Kidney (tissue), 13 donors: ENCODE measurements at regions not wholly inside any gene's neighbourhood (a gene's known extent, or its start where the extent isn't known, plus 50 kb on each side); places are given as distances from the start of the nearest gene placed in this dataset.

ENCODE experiments used
- DNase-seq, 5 donors: peaks; one replicate each; pipeline ENCODE4 v3.0.0-alpha.2; 2013 to 2020
- FAIRE-seq: peaks from 2 replicates; lab custom pipeline; 2012; peaks lifted over from hg19 to GRCh38; lab: Jason Lieb, UNC
- H3K27ac ChIP-seq, 2 donors: one replicate each; pipeline ENCODE4 v1.7.0; 2013; ENCODE audit warnings: low read depth in 2 of 2, low read length in 2 of 2, inconsistent platforms in 1 of 2
- H3K27me3 ChIP-seq: one replicate; pipeline ENCODE4 v1.7.1; 2013; ENCODE audit warnings: low read length, inconsistent platforms; ENCODE audit not compliant: control insufficient read depth, insufficient read depth
- H3K36me3 ChIP-seq, 3 donors: one replicate each; pipeline versions ENCODE4 v1.7.0 to v1.7.1; 2013; ENCODE audit warnings: low read length in 3 of 3, control low read depth in 1 of 3, inconsistent platforms in 1 of 3; ENCODE audit not compliant: insufficient read depth in 3 of 3, control insufficient read depth in 2 of 3
- H3K4me1 ChIP-seq, 3 donors: one replicate each; pipeline versions ENCODE4 v1.7.0 to v1.7.1; 2013; ENCODE audit warnings: low read length in 3 of 3, inconsistent platforms in 1 of 3, low read depth in 1 of 3; ENCODE audit not compliant: control insufficient read depth in 2 of 3, insufficient read depth in 2 of 3
- H3K4me3 ChIP-seq, 3 donors: one replicate each; pipeline versions ENCODE4 v1.7.0 to v1.8.1; 2013; ENCODE audit warnings: low read length in 3 of 3, control low read depth in 1 of 3, inconsistent platforms in 1 of 3
- H3K9ac ChIP-seq, 3 donors: one replicate each; pipeline versions ENCODE4 v1.7.0 to v1.7.1; 2013; ENCODE audit warnings: low read length in 3 of 3, control low read depth in 1 of 3, inconsistent platforms in 1 of 3
- H3K9me3 ChIP-seq, 3 donors: one replicate each; pipeline versions ENCODE4 v1.7.0 to v1.7.1; 2013; ENCODE audit warnings: low read length in 3 of 3, control low read depth in 1 of 3, inconsistent platforms in 1 of 3; ENCODE audit not compliant: control insufficient read depth in 2 of 3, insufficient read depth in 1 of 3
- intact Hi-C: fragments of 100-400 bp; cut with DNase I; formaldehyde crosslinking; loops from one replicate; pipeline ENCODE4 v1.11.1; 2022
- TF ChIP-seq, protein P1 (sequence below): IDR thresholded peaks from 3 replicates; pipeline ENCODE4 v1.5.1; 2012; ENCODE audit warnings: mild to moderate bottlenecking, moderate library complexity, borderline replicate concordance; ENCODE audit not compliant: insufficient read depth; ENCODE audit errors: extremely low read depth
- donor health status: control.
- donor health status: control.
- donor health status: control.
- donor health status: control.
- donor health status: control.
- donor health status: DM: yes; HTN: yes; CAD: no.
- donor health status: Normal renal cell carcinoma (clear cell type).

DNA sequence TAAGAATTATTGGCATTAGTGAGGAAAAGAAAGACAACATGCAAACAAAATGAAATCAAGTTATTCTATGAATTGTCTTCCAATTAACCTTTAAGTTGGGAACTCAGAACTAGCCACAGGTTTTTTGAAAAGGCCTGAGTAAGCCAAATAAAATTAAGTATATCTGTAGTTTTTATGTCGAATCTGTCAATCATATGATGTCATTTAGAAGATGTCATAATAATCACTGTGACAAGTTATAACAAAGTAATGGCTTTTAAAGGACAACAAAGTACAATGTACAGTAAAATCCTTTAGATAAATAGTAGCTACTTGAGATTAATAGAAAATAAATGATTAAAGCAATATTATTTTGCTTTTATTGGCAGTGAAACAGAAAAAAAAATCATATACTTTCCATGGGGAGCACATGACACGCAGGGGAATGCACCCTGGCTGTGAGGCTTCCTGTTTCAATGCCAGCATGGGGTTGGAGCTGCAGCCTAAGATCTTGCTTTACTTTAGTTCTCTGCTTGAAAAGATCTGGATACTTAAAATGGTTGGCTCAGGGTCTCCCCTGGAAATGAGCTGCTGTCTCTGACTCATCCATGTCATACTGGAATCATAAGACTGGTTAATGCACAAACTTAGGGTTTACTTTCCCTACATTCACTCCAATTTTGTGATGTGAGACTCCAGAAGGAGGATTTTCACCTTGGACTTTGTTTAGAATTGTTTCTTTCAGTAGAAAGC is 284.3 kb downstream of the TAF11L14 start:
- TF ChIP-seq, protein P1, sequence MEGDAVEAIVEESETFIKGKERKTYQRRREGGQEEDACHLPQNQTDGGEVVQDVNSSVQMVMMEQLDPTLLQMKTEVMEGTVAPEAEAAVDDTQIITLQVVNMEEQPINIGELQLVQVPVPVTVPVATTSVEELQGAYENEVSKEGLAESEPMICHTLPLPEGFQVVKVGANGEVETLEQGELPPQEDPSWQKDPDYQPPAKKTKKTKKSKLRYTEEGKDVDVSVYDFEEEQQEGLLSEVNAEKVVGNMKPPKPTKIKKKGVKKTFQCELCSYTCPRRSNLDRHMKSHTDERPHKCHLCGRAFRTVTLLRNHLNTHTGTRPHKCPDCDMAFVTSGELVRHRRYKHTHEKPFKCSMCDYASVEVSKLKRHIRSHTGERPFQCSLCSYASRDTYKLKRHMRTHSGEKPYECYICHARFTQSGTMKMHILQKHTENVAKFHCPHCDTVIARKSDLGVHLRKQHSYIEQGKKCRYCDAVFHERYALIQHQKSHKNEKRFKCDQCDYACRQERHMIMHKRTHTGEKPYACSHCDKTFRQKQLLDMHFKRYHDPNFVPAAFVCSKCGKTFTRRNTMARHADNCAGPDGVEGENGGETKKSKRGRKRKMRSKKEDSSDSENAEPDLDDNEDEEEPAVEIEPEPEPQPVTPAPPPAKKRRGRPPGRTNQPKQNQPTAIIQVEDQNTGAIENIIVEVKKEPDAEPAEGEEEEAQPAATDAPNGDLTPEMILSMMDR = no peak
- Histone ChIP-seq H3K4me1 (no peaks in the 10 kb centered on the region), H3K9ac (no peak overlapping the region), H3K27me3 (no peaks in the 10 kb centered on the region), H3K9me3 (no peaks in the 10 kb centered on the region), H3K36me3 (no peaks in the 10 kb centered on the region), H3K27ac (no peak overlapping the region), H3K4me3 (no peak overlapping the region)
- no peak for DNase-seq
- intact Hi-C loops = no loop called here
- FAIRE-seq = no peak

DNA sequence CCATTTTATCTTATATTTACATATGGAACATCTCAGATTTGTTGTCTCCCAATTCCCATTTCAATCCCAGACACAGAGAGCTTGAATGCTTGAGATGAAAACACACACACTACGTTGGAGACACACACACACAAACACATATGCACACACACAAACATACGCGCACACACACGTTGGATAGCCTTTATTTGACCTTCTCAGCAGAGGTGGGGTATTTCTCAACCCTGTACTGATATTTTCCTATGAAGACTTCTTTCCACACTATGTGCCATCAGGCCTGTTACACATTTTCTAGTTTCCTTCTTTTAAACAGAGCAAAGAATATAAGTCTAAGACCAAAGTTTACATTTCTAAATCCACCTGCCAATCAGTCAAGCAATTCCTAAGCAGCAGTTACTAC is 291.0 kb downstream of the TAF11L14 start:
- H3K9me3 ChIP-seq = no peaks in the 10 kb centered on the region
- H3K27me3 ChIP-seq = no peaks in the 10 kb centered on the region
- no peak for FAIRE-seq
- no peak overlapping the region for H3K9ac ChIP-seq
- no peak overlapping the region for H3K4me3 ChIP-seq
- intact Hi-C loops = no loop called here
- no peak for DNase-seq
- TF ChIP-seq, protein P1 = no peak
- no peaks in the 10 kb centered on the region for H3K4me1 ChIP-seq
- no peaks in the 10 kb centered on the region for H3K36me3 ChIP-seq
- H3K27ac ChIP-seq = no peak overlapping the region

DNA sequence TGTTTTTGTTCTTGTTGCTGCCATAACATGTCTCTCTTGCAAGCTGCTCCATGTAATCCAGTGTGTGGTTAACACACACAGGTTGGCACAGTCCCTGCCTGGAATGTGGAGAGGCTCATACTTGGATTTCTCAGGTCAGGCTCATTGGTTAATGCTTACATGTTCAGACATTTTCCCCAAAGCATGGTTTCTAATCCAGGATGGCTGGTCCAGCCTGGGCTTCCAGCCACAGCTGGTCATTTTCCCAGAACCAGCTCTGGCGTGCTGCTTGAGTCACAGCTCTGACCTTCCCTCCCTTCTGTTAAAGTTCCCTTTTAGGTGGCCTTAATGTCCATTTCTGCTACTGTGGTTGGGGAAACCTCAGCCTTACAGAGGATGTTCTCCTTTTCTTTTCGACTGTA is 294.3 kb downstream of the TAF11L14 start:
- TF ChIP-seq, protein P1 = no peak
- Histone ChIP-seq H3K27ac (no peak overlapping the region), H3K9me3 (peaks cover 0 to 6% (median 0%) of the 10 kb centered on the region in 3 donors), H3K4me3 (no peak overlapping the region), H3K27me3 (no peaks in the 10 kb centered on the region), H3K9ac (no peak overlapping the region), H3K36me3 (no peaks in the 10 kb centered on the region), H3K4me1 (no peaks in the 10 kb centered on the region)
- FAIRE-seq (no peak), DNase-seq (peak in 1 of 5 donors; percentile 69)
- intact Hi-C loops = no loop called here
